ENCODE measurements at regions not wholly inside any gene's neighbourhood (a gene's known extent, or its start where the extent isn't known, plus 50 kb on each side); places are given as distances from the start of the nearest gene placed in this dataset.

DNA sequence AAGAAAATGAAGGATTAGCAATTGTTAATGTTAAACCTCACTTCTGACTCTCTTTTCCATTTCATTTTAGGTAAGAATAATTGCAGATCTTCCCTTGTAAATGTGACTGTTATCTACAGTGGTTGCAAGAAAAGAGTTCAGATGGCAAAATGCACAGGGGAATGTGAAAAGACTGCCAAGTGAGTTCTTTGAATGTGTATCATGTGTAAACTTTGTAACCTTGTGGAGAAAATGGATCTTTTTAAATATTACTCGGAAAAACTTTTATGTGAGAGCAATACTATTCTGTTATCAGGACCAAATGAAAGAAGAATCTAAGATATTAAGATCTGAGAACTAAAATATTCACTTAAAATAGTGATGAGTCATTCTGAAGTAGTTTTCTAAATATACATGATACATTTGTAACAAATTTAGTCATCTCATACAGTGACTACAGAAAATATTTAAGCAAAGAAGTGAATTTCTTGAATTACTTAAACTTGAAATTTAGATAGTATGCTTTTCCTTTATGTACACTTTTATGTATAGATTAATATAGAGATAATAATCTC, 122.5 kb upstream of the CNTN1 start:
- no peaks in the 10 kb centered on the region for H3K27me3 Mint-ChIP-seq (ENCODE audit: insufficient read depth, low read depth)
- H3K36me3 Mint-ChIP-seq = no peaks in the 10 kb centered on the region
- no peak for TF ChIP-seq EZH2phosphoT487 (IDR thresholded peaks at IDR 0.05)
- TF ChIP-seq EZH2 (IDR thresholded peaks at IDR 0.05) = no peak
- TF ChIP-seq, protein P1, sequence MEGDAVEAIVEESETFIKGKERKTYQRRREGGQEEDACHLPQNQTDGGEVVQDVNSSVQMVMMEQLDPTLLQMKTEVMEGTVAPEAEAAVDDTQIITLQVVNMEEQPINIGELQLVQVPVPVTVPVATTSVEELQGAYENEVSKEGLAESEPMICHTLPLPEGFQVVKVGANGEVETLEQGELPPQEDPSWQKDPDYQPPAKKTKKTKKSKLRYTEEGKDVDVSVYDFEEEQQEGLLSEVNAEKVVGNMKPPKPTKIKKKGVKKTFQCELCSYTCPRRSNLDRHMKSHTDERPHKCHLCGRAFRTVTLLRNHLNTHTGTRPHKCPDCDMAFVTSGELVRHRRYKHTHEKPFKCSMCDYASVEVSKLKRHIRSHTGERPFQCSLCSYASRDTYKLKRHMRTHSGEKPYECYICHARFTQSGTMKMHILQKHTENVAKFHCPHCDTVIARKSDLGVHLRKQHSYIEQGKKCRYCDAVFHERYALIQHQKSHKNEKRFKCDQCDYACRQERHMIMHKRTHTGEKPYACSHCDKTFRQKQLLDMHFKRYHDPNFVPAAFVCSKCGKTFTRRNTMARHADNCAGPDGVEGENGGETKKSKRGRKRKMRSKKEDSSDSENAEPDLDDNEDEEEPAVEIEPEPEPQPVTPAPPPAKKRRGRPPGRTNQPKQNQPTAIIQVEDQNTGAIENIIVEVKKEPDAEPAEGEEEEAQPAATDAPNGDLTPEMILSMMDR (IDR thresholded peaks at IDR 0.05) = no peak

DNA sequence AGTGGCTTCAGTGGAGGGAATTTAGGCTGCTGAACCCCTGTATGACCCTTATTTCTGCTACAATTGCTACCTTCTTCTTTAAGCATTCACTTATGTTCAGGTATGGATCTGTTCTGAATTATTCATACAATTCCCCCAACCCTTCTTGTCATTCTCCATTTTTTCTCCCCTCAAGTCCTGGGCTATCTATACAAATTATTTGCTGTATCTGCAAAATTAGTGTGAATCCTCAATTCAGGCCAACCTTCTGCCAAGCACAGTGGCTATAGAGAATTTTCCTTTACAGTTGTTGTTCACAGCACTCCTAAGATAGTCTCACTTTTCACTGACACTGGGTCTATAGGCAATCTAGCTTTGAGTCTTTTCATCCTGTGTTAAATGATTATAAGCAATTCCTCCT, 119.2 kb upstream of the CNTN1 start:
- Histone ChIP-seq H3K4me2 (no peak overlapping the region), H3K9ac (no peak overlapping the region), H4K20me1 (ENCODE audit: low read depth) (no peaks in the 10 kb centered on the region), H3K4me3 (no peak overlapping the region), H3K27me3 (no peaks in the 10 kb centered on the region), H3K36me3 (no peaks in the 10 kb centered on the region), H3K79me2 (ENCODE audit: low read depth) (no peaks in the 10 kb centered on the region), H2AFZ (replicated peaks) (no peak overlapping the region), H3K4me1 (no peaks in the 10 kb centered on the region), H3K9me3 (ENCODE audit: low read depth) (no peaks in the 10 kb centered on the region), H3K27ac (no peak overlapping the region), H3F3A (ENCODE audit: low read depth) (no peaks in the 10 kb centered on the region)
- Mint-ChIP-seq H3K4me3 (no peak overlapping the region), H3K27me3 (ENCODE audit: insufficient read depth, low read depth) (no peaks in the 10 kb centered on the region), H3K4me1 (no peaks in the 10 kb centered on the region), H3K9me3 (no peaks in the 10 kb centered on the region), H3K36me3 (no peaks in the 10 kb centered on the region), H3K27ac (no peak overlapping the region)
- no peak for DNase-seq (ENCODE audit: low spot score)
- no peak for TF ChIP-seq EZH2 (IDR thresholded peaks at IDR 0.05)
- TF ChIP-seq, protein P1 (IDR thresholded peaks at IDR 0.05) = no peak
- TF ChIP-seq EZH2phosphoT487 (IDR thresholded peaks at IDR 0.05) = no peak

More for the DNA sequence above, 122.5 kb upstream of the CNTN1 start:
- H3K4me2 ChIP-seq = no peak overlapping the region
- H3K4me1 ChIP-seq = no peaks in the 10 kb centered on the region
- Mint-ChIP-seq H3K4me1 (no peaks in the 10 kb centered on the region), H3K27ac (no peak overlapping the region), H3K9me3 (no peaks in the 10 kb centered on the region), H3K4me3 (no peak overlapping the region)
- no peaks in the 10 kb centered on the region for H3K9me3 ChIP-seq (ENCODE audit: low read depth)
- H3F3A ChIP-seq (ENCODE audit: low read depth) = no peaks in the 10 kb centered on the region
- H2AFZ ChIP-seq (replicated peaks) = no peak overlapping the region
- H3K27me3 ChIP-seq = no peaks in the 10 kb centered on the region
- no peaks in the 10 kb centered on the region for H3K36me3 ChIP-seq
- no peak for DNase-seq (ENCODE audit: low spot score)
- no peak overlapping the region for H3K4me3 ChIP-seq
- H3K79me2 ChIP-seq (ENCODE audit: low read depth) = no peaks in the 10 kb centered on the region
- H3K9ac ChIP-seq = no peak overlapping the region
- no peaks in the 10 kb centered on the region for H4K20me1 ChIP-seq (ENCODE audit: low read depth)
- no peak overlapping the region for H3K27ac ChIP-seq

- Histone ChIP-seq H3K27ac (no peak overlapping the region), H3K79me2 (ENCODE audit: low read depth) (no peaks in the 10 kb centered on the region), H2AFZ (replicated peaks) (no peak overlapping the region), H3K9me3 (ENCODE audit: low read depth) (no peaks in the 10 kb centered on the region), H3K4me1 (no peaks in the 10 kb centered on the region), H3K4me2 (no peak overlapping the region), H4K20me1 (ENCODE audit: low read depth) (no peaks in the 10 kb centered on the region), H3F3A (ENCODE audit: low read depth) (no peaks in the 10 kb centered on the region), H3K4me3 (no peak overlapping the region), H3K27me3 (no peaks in the 10 kb centered on the region), H3K9ac (no peak overlapping the region), H3K36me3 (no peaks in the 10 kb centered on the region)
- no peaks in the 10 kb centered on the region for H3K4me1 Mint-ChIP-seq
- H3K36me3 Mint-ChIP-seq = no peaks in the 10 kb centered on the region
- TF ChIP-seq, protein P1 (IDR thresholded peaks at IDR 0.05) = no peak
- no peak for TF ChIP-seq EZH2 (IDR thresholded peaks at IDR 0.05)
- TF ChIP-seq EZH2phosphoT487 (IDR thresholded peaks at IDR 0.05) = no peak
- DNase-seq (ENCODE audit: low spot score) = no peak
- H3K9me3 Mint-ChIP-seq = peaks cover 7% of the 10 kb centered on the region
- no peak overlapping the region for H3K27ac Mint-ChIP-seq
- H3K4me3 Mint-ChIP-seq = no peak overlapping the region
- H3K27me3 Mint-ChIP-seq (ENCODE audit: insufficient read depth, low read depth) = no peaks in the 10 kb centered on the region
These were observed 116.3 kb upstream of the CNTN1 start for GRCh38 chr12:40575987-40576386.

Data from neural progenitor cell (in vitro differentiated cells).